GM23338 (cell line): ENCODE measurements at regions not wholly inside any gene's neighbourhood (a gene's known extent, or its start where the extent isn't known, plus 50 kb on each side); places are given as distances from the start of the nearest gene placed in this dataset.

Experiments used
- EZH2 ChIP-seq: fragments of 200-600 bp; sonication (generic); IDR thresholded peaks from one replicate; pipeline ENCODE4 v1.8.0; 2017; ENCODE audit warnings: antibody characterized with exemption, mild to moderate bottlenecking, low read depth; ENCODE audit not compliant: unreplicated experiment
- POLR2AphosphoS5 ChIP-seq: IDR thresholded peaks from 2 replicates; pipeline ENCODE4 v1.6.1; 2016; ENCODE audit warnings: antibody characterized with exemption, low read depth
- ZNF114 ChIP-seq: fragments of 250-450 bp; sonication (Bioruptor Pico); IDR thresholded peaks from 2 replicates; pipeline ENCODE4 v1.5.0; 2020; ENCODE audit warnings: mild to moderate bottlenecking, moderate library complexity
- ZNF331 ChIP-seq: fragments of 250-450 bp; sonication (Bioruptor Pico); IDR thresholded peaks from 2 replicates; pipeline ENCODE4 v1.5.0; 2020; ENCODE audit warnings: low read depth, mild to moderate bottlenecking, moderate library complexity
- TF ChIP-seq, protein P1 (sequence below): fragments of 250-450 bp; sonication (Bioruptor Pico); IDR thresholded peaks from 2 replicates; pipeline ENCODE4 v1.5.0; 2020; ENCODE audit warnings: mild to moderate bottlenecking, moderate library complexity
- TF ChIP-seq, protein P2 (sequence below): IDR thresholded peaks from one replicate; pipeline ENCODE4 v1.6.1; 2018; ENCODE audit warnings: antibody characterized with exemption; ENCODE audit not compliant: unreplicated experiment
- TF ChIP-seq, protein P3 (sequence below): IDR thresholded peaks from 2 replicates; pipeline ENCODE4 v1.6.1; 2016; ENCODE audit warnings: antibody characterized with exemption
- TF ChIP-seq, protein P4 (sequence below), 2 experiments: fragments of 200-600 bp in 1 of 2; sonication (generic) in 1 of 2; conservative IDR thresholded peaks; 2 replicates each; pipeline versions ENCODE4 v1.5.1 to v1.6.1; 2016 to 2017; ENCODE audit warnings: antibody characterized with exemption in 2 of 2, low read depth in 2 of 2, mild to moderate bottlenecking in 2 of 2, moderate library complexity in 1 of 2

DNA sequence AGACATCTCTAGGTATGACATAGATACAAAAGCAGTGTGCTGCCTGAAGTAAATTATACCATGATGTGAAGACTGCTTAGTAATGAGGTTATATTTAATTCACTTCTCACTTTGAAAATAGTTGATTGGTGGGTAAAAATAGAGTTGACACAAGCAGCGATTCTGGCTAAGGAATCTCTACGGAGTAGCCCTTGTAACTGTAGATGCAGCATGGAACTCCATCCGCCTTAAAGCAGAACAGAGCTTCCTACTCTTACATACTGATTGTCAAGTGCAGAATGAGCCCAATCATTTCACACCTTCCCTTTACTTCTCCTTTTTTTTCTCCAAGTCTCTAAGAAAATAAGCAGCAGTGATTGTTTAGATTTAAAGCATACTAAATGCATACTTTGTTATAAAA is 1594.6 kb upstream of the SLC39A10 start (continued):
- TF ChIP-seq, protein P1, sequence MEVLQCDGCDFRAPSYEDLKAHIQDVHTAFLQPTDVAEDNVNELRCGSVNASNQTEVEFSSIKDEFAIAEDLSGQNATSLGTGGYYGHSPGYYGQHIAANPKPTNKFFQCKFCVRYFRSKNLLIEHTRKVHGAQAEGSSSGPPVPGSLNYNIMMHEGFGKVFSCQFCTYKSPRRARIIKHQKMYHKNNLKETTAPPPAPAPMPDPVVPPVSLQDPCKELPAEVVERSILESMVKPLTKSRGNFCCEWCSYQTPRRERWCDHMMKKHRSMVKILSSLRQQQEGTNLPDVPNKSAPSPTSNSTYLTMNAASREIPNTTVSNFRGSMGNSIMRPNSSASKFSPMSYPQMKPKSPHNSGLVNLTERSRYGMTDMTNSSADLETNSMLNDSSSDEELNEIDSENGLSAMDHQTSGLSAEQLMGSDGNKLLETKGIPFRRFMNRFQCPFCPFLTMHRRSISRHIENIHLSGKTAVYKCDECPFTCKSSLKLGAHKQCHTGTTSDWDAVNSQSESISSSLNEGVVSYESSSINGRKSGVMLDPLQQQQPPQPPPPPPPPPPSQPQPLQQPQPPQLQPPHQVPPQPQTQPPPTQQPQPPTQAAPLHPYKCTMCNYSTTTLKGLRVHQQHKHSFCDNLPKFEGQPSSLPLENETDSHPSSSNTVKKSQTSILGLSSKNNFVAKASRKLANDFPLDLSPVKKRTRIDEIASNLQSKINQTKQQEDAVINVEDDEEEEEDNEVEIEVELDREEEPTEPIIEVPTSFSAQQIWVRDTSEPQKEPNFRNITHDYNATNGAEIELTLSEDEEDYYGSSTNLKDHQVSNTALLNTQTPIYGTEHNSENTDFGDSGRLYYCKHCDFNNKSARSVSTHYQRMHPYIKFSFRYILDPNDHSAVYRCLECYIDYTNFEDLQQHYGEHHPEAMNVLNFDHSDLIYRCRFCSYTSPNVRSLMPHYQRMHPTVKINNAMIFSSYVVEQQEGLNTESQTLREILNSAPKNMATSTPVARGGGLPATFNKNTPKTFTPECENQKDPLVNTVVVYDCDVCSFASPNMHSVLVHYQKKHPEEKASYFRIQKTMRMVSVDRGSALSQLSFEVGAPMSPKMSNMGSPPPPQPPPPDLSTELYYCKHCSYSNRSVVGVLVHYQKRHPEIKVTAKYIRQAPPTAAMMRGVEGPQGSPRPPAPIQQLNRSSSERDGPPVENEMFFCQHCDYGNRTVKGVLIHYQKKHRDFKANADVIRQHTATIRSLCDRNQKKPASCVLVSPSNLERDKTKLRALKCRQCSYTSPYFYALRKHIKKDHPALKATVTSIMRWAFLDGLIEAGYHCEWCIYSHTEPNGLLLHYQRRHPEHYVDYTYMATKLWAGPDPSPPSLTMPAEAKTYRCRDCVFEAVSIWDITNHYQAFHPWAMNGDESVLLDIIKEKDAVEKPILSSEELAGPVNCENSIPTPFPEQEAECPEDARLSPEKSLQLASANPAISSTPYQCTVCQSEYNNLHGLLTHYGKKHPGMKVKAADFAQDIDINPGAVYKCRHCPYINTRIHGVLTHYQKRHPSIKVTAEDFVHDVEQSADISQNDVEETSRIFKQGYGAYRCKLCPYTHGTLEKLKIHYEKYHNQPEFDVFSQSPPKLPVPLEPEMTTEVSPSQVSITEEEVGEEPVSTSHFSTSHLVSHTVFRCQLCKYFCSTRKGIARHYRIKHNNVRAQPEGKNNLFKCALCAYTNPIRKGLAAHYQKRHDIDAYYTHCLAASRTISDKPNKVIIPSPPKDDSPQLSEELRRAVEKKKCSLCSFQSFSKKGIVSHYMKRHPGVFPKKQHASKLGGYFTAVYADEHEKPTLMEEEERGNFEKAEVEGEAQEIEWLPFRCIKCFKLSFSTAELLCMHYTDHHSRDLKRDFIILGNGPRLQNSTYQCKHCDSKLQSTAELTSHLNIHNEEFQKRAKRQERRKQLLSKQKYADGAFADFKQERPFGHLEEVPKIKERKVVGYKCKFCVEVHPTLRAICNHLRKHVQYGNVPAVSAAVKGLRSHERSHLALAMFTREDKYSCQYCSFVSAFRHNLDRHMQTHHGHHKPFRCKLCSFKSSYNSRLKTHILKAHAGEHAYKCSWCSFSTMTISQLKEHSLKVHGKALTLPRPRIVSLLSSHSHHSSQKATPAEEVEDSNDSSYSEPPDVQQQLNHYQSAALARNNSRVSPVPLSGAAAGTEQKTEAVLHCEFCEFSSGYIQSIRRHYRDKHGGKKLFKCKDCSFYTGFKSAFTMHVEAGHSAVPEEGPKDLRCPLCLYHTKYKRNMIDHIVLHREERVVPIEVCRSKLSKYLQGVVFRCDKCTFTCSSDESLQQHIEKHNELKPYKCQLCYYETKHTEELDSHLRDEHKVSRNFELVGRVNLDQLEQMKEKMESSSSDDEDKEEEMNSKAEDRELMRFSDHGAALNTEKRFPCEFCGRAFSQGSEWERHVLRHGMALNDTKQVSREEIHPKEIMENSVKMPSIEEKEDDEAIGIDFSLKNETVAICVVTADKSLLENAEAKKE (CRISPR knock-in tag) = no peak
- TF ChIP-seq, protein P2, sequence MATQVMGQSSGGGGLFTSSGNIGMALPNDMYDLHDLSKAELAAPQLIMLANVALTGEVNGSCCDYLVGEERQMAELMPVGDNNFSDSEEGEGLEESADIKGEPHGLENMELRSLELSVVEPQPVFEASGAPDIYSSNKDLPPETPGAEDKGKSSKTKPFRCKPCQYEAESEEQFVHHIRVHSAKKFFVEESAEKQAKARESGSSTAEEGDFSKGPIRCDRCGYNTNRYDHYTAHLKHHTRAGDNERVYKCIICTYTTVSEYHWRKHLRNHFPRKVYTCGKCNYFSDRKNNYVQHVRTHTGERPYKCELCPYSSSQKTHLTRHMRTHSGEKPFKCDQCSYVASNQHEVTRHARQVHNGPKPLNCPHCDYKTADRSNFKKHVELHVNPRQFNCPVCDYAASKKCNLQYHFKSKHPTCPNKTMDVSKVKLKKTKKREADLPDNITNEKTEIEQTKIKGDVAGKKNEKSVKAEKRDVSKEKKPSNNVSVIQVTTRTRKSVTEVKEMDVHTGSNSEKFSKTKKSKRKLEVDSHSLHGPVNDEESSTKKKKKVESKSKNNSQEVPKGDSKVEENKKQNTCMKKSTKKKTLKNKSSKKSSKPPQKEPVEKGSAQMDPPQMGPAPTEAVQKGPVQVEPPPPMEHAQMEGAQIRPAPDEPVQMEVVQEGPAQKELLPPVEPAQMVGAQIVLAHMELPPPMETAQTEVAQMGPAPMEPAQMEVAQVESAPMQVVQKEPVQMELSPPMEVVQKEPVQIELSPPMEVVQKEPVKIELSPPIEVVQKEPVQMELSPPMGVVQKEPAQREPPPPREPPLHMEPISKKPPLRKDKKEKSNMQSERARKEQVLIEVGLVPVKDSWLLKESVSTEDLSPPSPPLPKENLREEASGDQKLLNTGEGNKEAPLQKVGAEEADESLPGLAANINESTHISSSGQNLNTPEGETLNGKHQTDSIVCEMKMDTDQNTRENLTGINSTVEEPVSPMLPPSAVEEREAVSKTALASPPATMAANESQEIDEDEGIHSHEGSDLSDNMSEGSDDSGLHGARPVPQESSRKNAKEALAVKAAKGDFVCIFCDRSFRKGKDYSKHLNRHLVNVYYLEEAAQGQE = no peak
- TF ChIP-seq ZNF114 (CRISPR knock-in tag) = no peak
- TF ChIP-seq, protein P3, sequence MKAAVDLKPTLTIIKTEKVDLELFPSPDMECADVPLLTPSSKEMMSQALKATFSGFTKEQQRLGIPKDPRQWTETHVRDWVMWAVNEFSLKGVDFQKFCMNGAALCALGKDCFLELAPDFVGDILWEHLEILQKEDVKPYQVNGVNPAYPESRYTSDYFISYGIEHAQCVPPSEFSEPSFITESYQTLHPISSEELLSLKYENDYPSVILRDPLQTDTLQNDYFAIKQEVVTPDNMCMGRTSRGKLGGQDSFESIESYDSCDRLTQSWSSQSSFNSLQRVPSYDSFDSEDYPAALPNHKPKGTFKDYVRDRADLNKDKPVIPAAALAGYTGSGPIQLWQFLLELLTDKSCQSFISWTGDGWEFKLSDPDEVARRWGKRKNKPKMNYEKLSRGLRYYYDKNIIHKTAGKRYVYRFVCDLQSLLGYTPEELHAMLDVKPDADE = no peak
- TF ChIP-seq EZH2 = no peak
- TF ChIP-seq ZNF331 (CRISPR knock-in tag) = no peak
- no peak for TF ChIP-seq POLR2AphosphoS5
- TF ChIP-seq, protein P4, sequence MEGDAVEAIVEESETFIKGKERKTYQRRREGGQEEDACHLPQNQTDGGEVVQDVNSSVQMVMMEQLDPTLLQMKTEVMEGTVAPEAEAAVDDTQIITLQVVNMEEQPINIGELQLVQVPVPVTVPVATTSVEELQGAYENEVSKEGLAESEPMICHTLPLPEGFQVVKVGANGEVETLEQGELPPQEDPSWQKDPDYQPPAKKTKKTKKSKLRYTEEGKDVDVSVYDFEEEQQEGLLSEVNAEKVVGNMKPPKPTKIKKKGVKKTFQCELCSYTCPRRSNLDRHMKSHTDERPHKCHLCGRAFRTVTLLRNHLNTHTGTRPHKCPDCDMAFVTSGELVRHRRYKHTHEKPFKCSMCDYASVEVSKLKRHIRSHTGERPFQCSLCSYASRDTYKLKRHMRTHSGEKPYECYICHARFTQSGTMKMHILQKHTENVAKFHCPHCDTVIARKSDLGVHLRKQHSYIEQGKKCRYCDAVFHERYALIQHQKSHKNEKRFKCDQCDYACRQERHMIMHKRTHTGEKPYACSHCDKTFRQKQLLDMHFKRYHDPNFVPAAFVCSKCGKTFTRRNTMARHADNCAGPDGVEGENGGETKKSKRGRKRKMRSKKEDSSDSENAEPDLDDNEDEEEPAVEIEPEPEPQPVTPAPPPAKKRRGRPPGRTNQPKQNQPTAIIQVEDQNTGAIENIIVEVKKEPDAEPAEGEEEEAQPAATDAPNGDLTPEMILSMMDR (conservative IDR thresholded peaks at IDR 0.05; ENCODE audit: low read depth in 2 of 2) = no peak
